HG02852 (cell line): ENCODE measurements at regions not wholly inside any gene's neighbourhood (a gene's known extent, or its start where the extent isn't known, plus 50 kb on each side); places are given as distances from the start of the nearest gene placed in this dataset.
"Not testable (repeated sequence)": the region's sequence is repeated elsewhere in the genome, so short reads cannot be mapped to it uniquely, and the experiment has no call there.

Source experiments
- ATAC-seq: cut with Tn5 transposase; IDR thresholded peaks from one replicate; pipeline ENCODE4 v1.9.1; 2021; ENCODE audit warnings: mild to moderate bottlenecking, moderate library complexity; ENCODE audit not compliant: unreplicated experiment

- ATAC-seq = no peak
Observed at GRCh38 chr5:109989161-109989560, 299.4 kb downstream of the MAN2A1 start.

DNA sequence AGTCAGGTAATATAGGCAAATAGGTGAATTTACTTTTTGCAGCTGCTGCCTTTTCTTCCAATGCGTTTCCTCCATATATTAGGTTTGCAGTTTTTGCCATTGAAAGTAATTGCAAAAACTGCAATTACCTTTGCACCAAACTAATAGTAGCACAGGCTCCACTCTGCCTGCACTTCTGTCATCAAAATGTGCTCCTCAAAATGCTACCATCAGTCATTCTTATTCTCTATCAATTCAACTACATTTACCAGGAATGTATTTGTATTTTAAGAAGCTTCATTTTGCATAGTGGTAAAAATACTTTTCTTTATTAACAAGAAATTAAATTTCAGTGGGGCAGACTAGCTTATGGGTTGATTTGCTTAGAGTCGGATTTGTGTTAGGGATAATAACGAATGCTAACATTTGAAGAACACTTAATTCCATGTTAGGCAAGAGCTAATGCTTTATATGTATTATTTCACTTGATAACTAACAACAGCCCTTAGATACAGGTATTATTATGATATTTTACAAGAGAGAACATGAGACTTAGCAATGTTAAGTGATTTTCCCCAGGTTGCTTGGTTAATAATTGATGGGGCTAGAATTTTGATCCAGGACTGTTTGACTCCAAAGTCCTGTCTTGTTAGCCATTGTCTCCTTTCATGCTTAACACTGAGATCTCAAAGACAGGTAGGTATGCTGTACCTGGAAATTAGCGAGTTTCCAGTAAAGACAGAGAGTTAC lies 300.4 kb downstream of the MAN2A1 start:
- no peak for ATAC-seq

DNA sequence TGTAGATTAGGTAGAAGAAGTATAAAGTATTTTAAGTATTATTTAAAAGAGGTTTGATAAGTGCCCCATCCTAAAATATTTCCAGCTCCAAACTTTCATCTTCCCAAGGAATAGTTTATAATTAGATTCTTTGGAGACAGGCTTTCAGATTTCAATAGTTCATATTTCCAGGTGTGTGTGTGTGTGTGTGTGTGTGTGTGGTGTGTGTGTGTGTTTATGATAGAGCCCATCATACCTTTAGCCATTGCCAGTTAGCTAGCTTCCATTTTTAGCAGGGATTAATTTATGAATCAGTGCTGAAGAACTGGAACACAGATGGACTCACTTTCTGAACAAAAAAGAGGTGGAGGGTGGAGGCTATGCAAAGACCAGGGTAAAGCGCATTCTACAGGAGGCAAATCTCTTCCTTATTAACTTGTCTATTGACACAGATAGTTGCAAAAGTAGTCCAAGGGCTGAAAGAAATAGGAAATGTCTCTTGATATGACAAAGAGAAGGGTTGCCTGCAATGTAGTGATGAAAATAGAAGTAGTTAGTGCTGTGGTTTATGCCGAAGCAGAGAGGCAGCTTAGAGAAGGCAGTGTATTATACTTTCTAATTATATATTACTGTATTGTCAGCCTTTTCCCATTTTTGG lies 301.1 kb downstream of the MAN2A1 start:
- no peak for ATAC-seq

DNA sequence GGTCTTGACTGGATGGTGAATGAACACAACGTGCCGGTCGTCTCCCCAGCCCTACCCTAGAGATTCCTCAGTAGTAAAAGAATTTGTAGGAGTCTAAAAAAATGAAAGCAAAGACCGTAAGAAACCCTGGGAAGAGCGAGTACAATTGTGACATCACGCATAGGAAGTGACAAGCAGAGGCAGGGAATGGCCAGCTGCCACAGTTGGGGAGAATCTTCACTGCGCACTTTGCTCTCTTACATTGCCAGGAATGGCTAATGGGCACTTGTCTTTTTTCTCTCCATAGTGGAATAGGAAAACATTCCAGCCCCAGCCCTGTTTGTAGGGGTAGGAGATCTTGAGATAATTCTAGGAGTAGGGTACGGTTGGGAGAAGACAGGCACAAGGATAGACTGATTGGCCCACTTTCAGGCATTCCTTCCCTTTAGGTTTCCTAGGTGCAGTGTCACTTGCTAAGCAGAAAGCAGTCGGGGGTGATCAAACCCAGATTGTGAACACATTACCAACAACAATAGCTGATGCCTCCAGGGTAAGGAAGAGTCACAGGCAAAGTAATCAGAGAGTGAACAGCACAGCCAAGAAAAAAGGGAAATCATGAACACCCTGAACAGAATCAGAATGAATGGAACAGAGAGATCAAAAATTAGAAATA lies 302.7 kb downstream of the MAN2A1 start:
- ATAC-seq = no peak

- no peak for ATAC-seq
Observed at GRCh38 chr5:109994135-109994534, 304.4 kb downstream of the MAN2A1 start.

GRCh38 chr5:109996246-109996645 lies 306.5 kb downstream of the MAN2A1 start:
- ATAC-seq = no peak

DNA sequence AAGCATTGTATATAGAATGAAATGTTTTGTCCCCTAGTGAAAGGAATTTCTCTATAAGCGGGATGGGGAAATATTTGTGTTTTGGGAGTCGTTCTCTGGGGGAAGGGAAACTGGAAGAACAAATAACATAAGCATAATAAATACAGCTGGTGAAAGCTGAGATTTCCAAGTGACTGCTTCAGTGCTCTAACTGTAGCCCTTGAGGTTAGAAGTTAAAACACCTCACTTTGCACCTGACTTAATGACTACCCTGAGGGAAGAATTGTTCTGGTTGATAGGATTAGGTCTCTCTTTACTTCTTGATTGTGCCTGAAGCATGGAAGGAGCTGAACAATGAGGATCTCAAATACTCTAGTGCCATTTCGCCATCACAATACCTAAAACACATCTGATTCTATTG lies 307.4 kb downstream of the MAN2A1 start:
- no peak for ATAC-seq

DNA sequence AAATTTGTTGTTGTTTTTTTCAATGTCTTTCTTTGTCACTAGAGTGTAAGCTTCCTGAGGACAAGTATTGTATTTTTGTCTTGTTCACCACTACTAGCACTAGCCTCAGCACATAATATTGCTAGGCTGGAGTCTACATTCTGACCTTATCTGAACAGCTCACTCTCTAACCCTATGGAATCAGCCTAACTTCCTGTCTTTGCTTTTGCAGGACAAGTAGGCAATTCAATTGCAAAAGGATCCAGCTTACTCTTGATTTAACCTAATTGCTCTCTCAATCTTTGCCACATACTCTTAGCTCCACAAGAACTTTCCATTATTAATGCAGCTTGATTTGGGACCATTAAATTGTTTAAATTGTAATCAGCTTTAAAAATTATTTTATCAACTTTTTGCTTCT lies 308.5 kb downstream of the MAN2A1 start:
- no peak for ATAC-seq

GRCh38 chr5:109998726-109999125 lies 309.0 kb downstream of the MAN2A1 start:
- ATAC-seq = no peak

DNA sequence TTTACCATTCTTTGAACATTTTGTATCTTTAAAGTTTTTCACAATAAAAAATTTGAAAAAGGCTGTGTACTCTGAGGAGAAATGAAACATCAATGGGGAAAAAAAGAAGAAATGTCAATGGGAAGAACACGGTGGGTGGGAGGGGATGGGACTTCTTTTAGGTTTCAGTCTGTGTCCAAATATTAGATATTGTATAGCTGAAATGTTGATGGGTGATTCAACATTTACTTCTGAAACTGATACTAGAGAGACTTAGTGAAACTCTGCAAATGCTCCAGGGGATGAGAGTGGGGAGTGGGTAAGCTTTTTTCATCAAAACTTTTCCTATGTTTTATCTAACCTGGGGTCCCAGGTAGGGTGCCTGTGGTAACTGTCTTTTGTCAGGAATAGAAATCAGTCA lies 311.9 kb downstream of the MAN2A1 start:
- ATAC-seq = no peak

DNA sequence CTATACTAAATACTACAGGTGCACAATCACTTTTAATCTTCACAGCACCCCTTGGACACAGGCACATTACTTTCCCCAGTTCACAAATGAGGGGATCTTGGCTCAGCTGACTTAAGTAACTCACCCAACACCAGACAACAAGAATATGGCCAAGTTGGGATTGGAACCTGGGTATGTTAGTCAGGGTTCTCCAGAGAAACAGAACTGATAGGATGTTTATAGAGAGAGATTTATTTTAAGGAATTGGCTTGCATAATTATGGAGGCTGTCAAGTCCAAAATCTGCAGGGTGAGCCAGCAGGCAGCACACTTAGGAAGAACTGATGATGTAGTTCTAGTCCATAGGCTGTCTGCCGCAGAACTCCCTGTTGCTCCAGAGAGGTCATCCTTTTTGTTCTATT lies 312.9 kb downstream of the MAN2A1 start:
- ATAC-seq = no peak

- not testable (repeated sequence) for ATAC-seq
Observed at GRCh38 chr5:110005907-110006562, 316.3 kb downstream of the MAN2A1 start.

DNA sequence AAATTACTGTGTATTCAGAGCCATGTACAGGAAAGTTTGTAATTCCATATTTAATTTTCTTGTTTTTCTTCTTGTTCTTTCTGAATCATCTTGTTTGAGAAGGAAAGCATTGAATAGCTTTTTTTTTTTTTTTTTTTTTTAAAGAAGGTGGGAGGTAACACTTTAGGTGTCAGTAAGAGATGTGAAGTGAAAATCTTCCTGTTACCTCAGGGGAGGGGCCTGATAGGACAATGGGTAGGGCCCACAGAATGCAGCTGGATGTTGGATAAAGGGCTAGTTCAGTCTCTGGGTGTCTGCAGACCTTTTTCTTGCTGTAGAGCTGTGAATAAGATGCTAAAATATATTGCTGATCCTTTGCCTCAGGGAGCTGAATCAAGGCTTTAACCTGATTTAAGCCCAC lies 317.4 kb downstream of the MAN2A1 start:
- ATAC-seq = no peak

GRCh38 chr5:110008131-110008530 lies 318.4 kb downstream of the MAN2A1 start:
- ATAC-seq = no peak

- ATAC-seq = no peak
Observed at GRCh38 chr5:110012145-110012544, 322.4 kb downstream of the MAN2A1 start.

DNA sequence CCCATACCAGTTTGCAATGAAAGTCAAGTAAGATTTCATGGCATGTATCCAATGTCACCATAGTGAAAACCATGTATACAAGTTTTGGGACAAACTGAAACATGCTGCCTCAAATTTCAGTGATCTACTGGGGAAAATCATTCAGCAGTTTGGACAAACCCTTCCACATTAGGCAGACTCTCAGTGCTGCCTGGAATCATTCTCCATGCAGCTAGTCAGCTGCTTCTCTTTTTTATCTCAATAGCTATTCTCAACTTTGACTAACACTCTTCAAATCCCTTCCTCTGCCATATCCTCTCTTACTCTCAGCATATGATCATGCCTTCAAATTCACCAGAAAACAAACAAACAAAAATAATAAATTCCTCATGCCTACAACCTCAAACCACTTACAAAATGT lies 323.3 kb downstream of the MAN2A1 start:
- no peak for ATAC-seq

- no peak for ATAC-seq
Observed at GRCh38 chr5:110017854-110018253, 328.1 kb downstream of the MAN2A1 start.

DNA sequence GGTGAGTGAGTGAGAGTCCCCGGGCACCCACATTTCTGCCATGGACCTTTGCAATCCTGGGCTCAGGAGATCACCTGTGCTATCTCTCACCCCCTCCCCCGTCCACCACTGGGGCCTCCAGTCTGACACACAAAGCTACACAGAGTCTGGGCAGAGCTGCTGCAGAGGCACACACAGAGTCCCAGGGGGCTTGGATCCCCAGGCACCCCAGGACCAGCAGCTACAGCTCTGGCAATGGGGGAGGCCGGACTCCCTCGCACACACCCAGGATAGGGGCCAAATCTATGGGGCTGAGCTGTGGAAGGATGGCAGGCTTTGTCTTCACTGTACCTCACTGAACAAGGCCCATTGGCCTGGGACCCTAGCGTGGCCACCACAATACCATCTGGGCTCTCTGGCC lies 328.8 kb downstream of the MAN2A1 start:
- ATAC-seq = no peak

DNA sequence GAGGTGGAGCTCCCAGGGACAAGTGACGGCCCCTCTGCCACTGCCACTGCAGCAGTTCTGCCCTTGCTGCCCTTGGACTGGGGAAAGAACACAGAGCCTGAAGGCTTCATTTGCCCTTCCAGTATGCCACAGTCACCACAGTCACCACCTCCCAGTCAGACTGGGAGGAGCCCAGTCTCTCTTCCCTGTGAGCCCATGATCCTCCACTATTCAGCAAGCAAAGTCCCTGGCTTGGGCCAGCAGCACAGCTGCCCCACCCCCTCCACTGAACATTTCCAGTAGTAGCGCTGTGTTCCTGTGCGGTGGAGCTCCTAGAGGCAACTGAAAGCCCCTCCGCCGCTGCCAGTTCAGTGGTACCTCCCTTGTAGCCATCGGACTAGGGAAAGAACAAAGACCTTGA lies 329.4 kb downstream of the MAN2A1 start:
- ATAC-seq = no peak

DNA sequence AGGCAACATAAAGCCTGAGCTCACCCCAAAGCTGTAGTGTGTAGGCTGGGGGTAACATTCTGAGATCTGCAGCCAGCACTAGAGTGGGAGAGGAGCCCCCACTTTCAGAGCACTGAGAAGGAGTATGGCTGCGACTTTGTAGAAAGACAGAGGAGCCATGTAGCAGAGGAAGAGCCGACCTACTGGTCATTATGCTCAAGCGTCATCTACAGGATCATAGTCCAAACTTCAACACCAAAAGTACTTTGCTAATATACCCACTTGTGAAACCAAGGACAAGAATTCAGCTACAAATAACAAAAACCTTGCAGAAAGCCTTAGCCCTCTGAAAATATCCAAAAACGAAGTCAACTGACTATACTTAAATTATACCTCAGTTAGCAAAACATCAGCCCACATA lies 330.1 kb downstream of the MAN2A1 start:
- no peak for ATAC-seq

GRCh38 chr5:110021251-110021650 lies 331.5 kb downstream of the MAN2A1 start:
- ATAC-seq = no peak

DNA sequence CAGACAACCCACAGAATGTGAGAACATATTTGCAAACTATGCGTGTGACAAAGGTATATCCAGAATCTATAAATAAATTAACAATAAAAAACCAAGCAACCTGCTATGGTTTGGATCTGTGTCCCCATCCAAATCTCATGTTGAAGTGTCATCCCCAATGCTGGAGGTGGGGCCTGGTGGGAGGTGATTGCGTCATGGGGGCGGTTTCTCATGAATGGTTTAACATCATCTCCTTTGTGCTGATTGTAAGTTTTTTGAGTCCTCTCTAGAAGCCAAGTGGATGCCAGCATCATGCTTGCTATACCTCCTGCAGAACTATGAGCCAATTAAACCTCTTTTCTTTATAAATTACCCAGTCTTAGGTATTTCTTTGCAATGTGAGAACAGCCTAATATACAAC lies 335.4 kb downstream of the MAN2A1 start:
- ATAC-seq = no peak
